PC-9 (cell line): ENCODE measurements at regions not wholly inside any gene's neighbourhood (a gene's known extent, or its start where the extent isn't known, plus 50 kb on each side); places are given as distances from the start of the nearest gene placed in this dataset.

ENCODE experiments used
- BruUV-seq: library from RNA; stranded (reverse); fragments of 400-500 nt; replicated peaks from 2 replicates; lab custom pipeline; 2021; lab: Mats Ljungman, UMichigan
- CTCF ChIA-PET: fragments of 300-600 bp; sonication (Branson Sonifier 250); formaldehyde crosslinking; loops from one replicate; lab custom pipeline; 2022; ENCODE audit warnings: antibody characterized with exemption; lab: Charles Lee
- POLR2A ChIA-PET: fragments of 300-600 bp; sonication (Branson Sonifier 250); formaldehyde crosslinking; loops from one replicate; lab custom pipeline; 2022; ENCODE audit warnings: antibody characterized with exemption; ENCODE audit not compliant: unreplicated experiment; lab: Charles Lee
- DNase-seq, 2 experiments: peaks; one replicate each; pipeline versions ENCODE4 v3.0.0 to v3.0.0-alpha.2; 2015 to 2022; ENCODE audit warnings: mixed read lengths in 1 of 2
- H2AFZ ChIP-seq: fragments of 200-600 bp; sonication (generic); 2 replicates; pipeline ENCODE4 v1.8.1; 2017; ENCODE audit warnings: antibody characterized with exemption
- H3F3A ChIP-seq: fragments of 200-600 bp; sonication (generic); 2 replicates; pipeline ENCODE4 v1.8.1; 2017; ENCODE audit warnings: antibody characterized with exemption, mild to moderate bottlenecking, low read depth; ENCODE audit not compliant: insufficient read depth
- H3K27ac ChIP-seq: fragments of 200-600 bp; sonication (generic); 2 replicates; pipeline ENCODE4 v1.6.1; 2016; ENCODE audit warnings: mixed run types
- H3K27me3 ChIP-seq: fragments of 200-600 bp; sonication (generic); 2 replicates; pipeline ENCODE4 v1.6.1; 2016; ENCODE audit warnings: low read depth, mixed run types; ENCODE audit not compliant: insufficient read depth
- H3K36me3 ChIP-seq: fragments of 200-600 bp; sonication (generic); 2 replicates; pipeline ENCODE4 v1.6.1; 2016; ENCODE audit warnings: low read depth, mixed run types
- H3K4me1 ChIP-seq: fragments of 200-600 bp; sonication (generic); replicated peaks from 2 replicates; pipeline ENCODE4 v1.6.1; 2016; ENCODE audit warnings: mixed run types; ENCODE audit not compliant: insufficient read depth
- H3K4me2 ChIP-seq: fragments of 200-600 bp; sonication (generic); 2 replicates; pipeline ENCODE4 v1.6.1; 2017; ENCODE audit warnings: mixed run types
- H3K4me3 ChIP-seq: fragments of 200-600 bp; sonication (generic); 2 replicates; pipeline ENCODE4 v1.6.1; 2016; ENCODE audit warnings: mixed run types
- H3K79me2 ChIP-seq: fragments of 200-600 bp; sonication (generic); 2 replicates; pipeline ENCODE4 v1.6.1; 2017; ENCODE audit warnings: low read depth, mixed run types
- H3K9me2 ChIP-seq: fragments of 200-600 bp; sonication (generic); 2 replicates; pipeline ENCODE4 v1.8.1; 2017; ENCODE audit warnings: mild to moderate bottlenecking; ENCODE audit not compliant: insufficient read depth
- H3K9me3 ChIP-seq: fragments of 200-600 bp; sonication (generic); 2 replicates; pipeline ENCODE4 v1.8.1; 2016; ENCODE audit warnings: low read depth; ENCODE audit not compliant: insufficient read depth
- H4K20me1 ChIP-seq: fragments of 200-600 bp; sonication (generic); 2 replicates; pipeline ENCODE4 v1.8.1; 2017; ENCODE audit not compliant: insufficient read depth
- CTCF ChIP-seq: fragments of 200-600 bp; sonication (generic); conservative IDR thresholded peaks from 2 replicates; pipeline ENCODE4 v1.6.1; 2017; ENCODE audit warnings: mixed run types, antibody characterized with exemption, mild to moderate bottlenecking, moderate library complexity
- EZH2 ChIP-seq: fragments of 200-600 bp; sonication (generic); IDR thresholded peaks from 2 replicates; pipeline ENCODE4 v1.8.0; 2017; ENCODE audit warnings: antibody characterized with exemption, low read depth
- intact Hi-C: fragments of 100-400 bp; cut with micrococcal nuclease; formaldehyde crosslinking; loops from one replicate; pipeline ENCODE4 v1.10.0; 2022; ENCODE audit not compliant: unreplicated experiment

- Histone ChIP-seq H3K27me3 (no peaks in the 10 kb centered on the region), H3K9me2 (no peaks in the 10 kb centered on the region), H3K36me3 (no peaks in the 10 kb centered on the region), H3K4me1 (no peaks in the 10 kb centered on the region), H2AFZ (no peak overlapping the region), H3K79me2 (no peaks in the 10 kb centered on the region), H4K20me1 (no peaks in the 10 kb centered on the region), H3K9me3 (no peaks in the 10 kb centered on the region; the same call in 1 of the 2 replicates), H3K4me2 (no peak overlapping the region), H3K4me3 (no peak overlapping the region), H3F3A (no peaks in the 10 kb centered on the region), H3K27ac (no peak overlapping the region)
- ChIA-PET POLR2A (no interaction called here), CTCF (interaction anchor here (1.2 kb wide), 1 partner anchor 649 kb away, joined by 4 read pairs; no protein-coding TSS in a partner anchor)
- no TSS peak for BruUV-seq
- no peak; the same call in 1 of the 2 replicates for TF ChIP-seq CTCF
- TF ChIP-seq EZH2 = no peak
- intact Hi-C loops = loop anchor here (1.0 to 10.0 kb wide), 5 partner anchors 39 to 649 kb away; no protein-coding TSS in a partner anchor
- no peak for DNase-seq
Observed at GRCh38 chr11:131025421-131026125, 109.3 kb upstream of the SNX19 start.

- Histone ChIP-seq H3K27ac (no peak overlapping the region), H3K27me3 (no peaks in the 10 kb centered on the region), H3K9me2 (no peaks in the 10 kb centered on the region), H3F3A (no peaks in the 10 kb centered on the region), H4K20me1 (no peaks in the 10 kb centered on the region), H3K79me2 (no peaks in the 10 kb centered on the region), H3K4me1 (peaks cover 4% of the 10 kb centered on the region), H3K4me2 (no peak overlapping the region), H2AFZ (no peak overlapping the region), H3K4me3 (no peak overlapping the region), H3K9me3 (peaks cover 5% of the 10 kb centered on the region; the same call in 1 of the 2 replicates), H3K36me3 (no peaks in the 10 kb centered on the region)
- CTCF ChIA-PET = no interaction called here
- intact Hi-C loops = loop anchor here (10.0 kb wide), 1 partner anchor 187 kb away; no protein-coding TSS in a partner anchor
- POLR2A ChIA-PET = no interaction called here
- no peak for DNase-seq
- BruUV-seq = no TSS peak
- TF ChIP-seq EZH2 = no peak
- no peak for TF ChIP-seq CTCF
Observed at GRCh38 chr11:131027491-131027890, 111.2 kb upstream of the SNX19 start.

GRCh38 chr11:131033151-131033651, 116.9 kb upstream of the SNX19 start:
- TF ChIP-seq EZH2 (no peak), CTCF (no peak)
- POLR2A ChIA-PET = no interaction called here
- intact Hi-C loops = loop anchor here (1.0 kb wide), 4 partner anchors 8 to 453 kb away; no protein-coding TSS in a partner anchor
- Histone ChIP-seq H3K79me2 (no peaks in the 10 kb centered on the region), H3K4me1 (peaks cover 25% of the 10 kb centered on the region), H3K4me2 (peak overlapping the region; percentile 72), H3K27ac (peak overlapping the region; percentile 90), H4K20me1 (no peaks in the 10 kb centered on the region), H3F3A (peaks cover 20% of the 10 kb centered on the region; the same call in 1 of the 2 replicates), H3K9me2 (no peaks in the 10 kb centered on the region), H3K27me3 (no peaks in the 10 kb centered on the region), H3K36me3 (no peaks in the 10 kb centered on the region), H2AFZ (peak overlapping the region; percentile 72), H3K4me3 (no peak overlapping the region; the same call in 1 of the 2 replicates), H3K9me3 (0 out of 2 replicates have a peak, but pooled peaks cover 5% of the 10 kb centered on the region)
- DNase-seq = peak; percentile 89 to 92
- CTCF ChIA-PET = no interaction called here
- BruUV-seq = no TSS peak
